Neural crest cell (in vitro differentiated cells): ENCODE measurements at regions not wholly inside any gene's neighbourhood (a gene's known extent, or its start where the extent isn't known, plus 50 kb on each side); places are given as distances from the start of the nearest gene placed in this dataset.

Source experiments
- DNase-seq: peaks from one replicate; pipeline ENCODE4 v3.0.0; 2021; ENCODE audit warnings: low read depth, mixed read lengths, low spot score
- H3K27ac Mint-ChIP-seq: one replicate; pipeline ENCODE4 v1.8.0; 2021; ENCODE audit warnings: mild to moderate bottlenecking, mixed read lengths; ENCODE audit not compliant: unreplicated experiment
- H3K27me3 Mint-ChIP-seq: 2 replicates; pipeline ENCODE4 v1.8.0; 2021; ENCODE audit warnings: low read depth, mild to moderate bottlenecking, mixed read lengths
- H3K36me3 Mint-ChIP-seq: 2 replicates; pipeline ENCODE4 v1.8.0; 2021; ENCODE audit warnings: low read depth, mild to moderate bottlenecking, mixed read lengths
- H3K4me1 Mint-ChIP-seq: 2 replicates; pipeline ENCODE4 v1.8.0; 2021; ENCODE audit warnings: mixed read lengths
- H3K4me3 Mint-ChIP-seq: one replicate; pipeline ENCODE4 v1.8.0; 2021; ENCODE audit warnings: mild to moderate bottlenecking, mixed read lengths
- H3K9me3 Mint-ChIP-seq: 2 replicates; pipeline ENCODE4 v1.8.0; 2021; ENCODE audit warnings: mixed read lengths
- CTCF ChIP-seq: fragments of 200-600 bp; sonication (generic); conservative IDR thresholded peaks from 2 replicates; pipeline ENCODE4 v1.5.0; 2021; ENCODE audit warnings: antibody characterized with exemption, mild to moderate bottlenecking

GRCh38 chr9:12457237-12457636 is 235.9 kb upstream of the TYRP1 start:
- no peak for DNase-seq
- Mint-ChIP-seq H3K9me3 (peaks cover 3% of the 10 kb centered on the region), H3K4me1 (peaks cover 8% of the 10 kb centered on the region), H3K36me3 (no peaks in the 10 kb centered on the region), H3K27ac (no peak overlapping the region), H3K27me3 (peaks cover 3% of the 10 kb centered on the region), H3K4me3 (no peak overlapping the region)
- no peak for TF ChIP-seq CTCF

GRCh38 chr9:12461763-12462460 is 231.3 kb upstream of the TYRP1 start:
- Mint-ChIP-seq H3K27me3 (peaks cover 5% of the 10 kb centered on the region), H3K27ac (no peak overlapping the region), H3K4me3 (no peak overlapping the region), H3K9me3 (peaks cover 3% of the 10 kb centered on the region), H3K36me3 (no peaks in the 10 kb centered on the region), H3K4me1 (peaks cover 9% of the 10 kb centered on the region)
- DNase-seq: no peak
- TF ChIP-seq CTCF: no peak

- TF ChIP-seq CTCF: no peak
- no peak for DNase-seq
- Mint-ChIP-seq H3K27me3 (peaks cover 7% of the 10 kb centered on the region), H3K36me3 (no peaks in the 10 kb centered on the region), H3K4me1 (peaks cover 9% of the 10 kb centered on the region), H3K9me3 (peaks cover 3% of the 10 kb centered on the region), H3K27ac (no peak overlapping the region), H3K4me3 (no peak overlapping the region)
These were observed 230.3 kb upstream of the TYRP1 start for GRCh38 chr9:12462861-12463260.

GRCh38 chr9:12463641-12464040 is 229.5 kb upstream of the TYRP1 start:
- H3K27ac Mint-ChIP-seq: no peak overlapping the region
- H3K4me1 Mint-ChIP-seq: peaks cover 9% of the 10 kb centered on the region
- H3K9me3 Mint-ChIP-seq: peaks cover under 1% of the 10 kb centered on the region
- no peak overlapping the region for H3K4me3 Mint-ChIP-seq
- no peak for TF ChIP-seq CTCF
- DNase-seq: no peak
- peaks cover 7% of the 10 kb centered on the region for H3K27me3 Mint-ChIP-seq
- no peaks in the 10 kb centered on the region for H3K36me3 Mint-ChIP-seq

- H3K36me3 Mint-ChIP-seq: no peaks in the 10 kb centered on the region
- no peaks in the 10 kb centered on the region for H3K9me3 Mint-ChIP-seq
- no peak overlapping the region for H3K27ac Mint-ChIP-seq
- H3K4me3 Mint-ChIP-seq: no peak overlapping the region
- DNase-seq: no peak
- peaks cover 9% of the 10 kb centered on the region for H3K4me1 Mint-ChIP-seq
- no peak for TF ChIP-seq CTCF
- peaks cover 7% of the 10 kb centered on the region for H3K27me3 Mint-ChIP-seq
These were observed 228.8 kb upstream of the TYRP1 start for GRCh38 chr9:12464400-12464799.
